Adrenal gland (tissue), 5 donors: ENCODE measurements at regions not wholly inside any gene's neighbourhood (a gene's known extent, or its start where the extent isn't known, plus 50 kb on each side); places are given as distances from the start of the nearest gene placed in this dataset.

Experiments
- POLR2A ChIP-seq, 2 donors: fragments of 450-650 bp; IDR thresholded peaks; one replicate each; pipeline ENCODE4 v1.6.1; 2017; ENCODE audit warnings: antibody characterized with exemption in 2 of 2, mild to moderate bottlenecking in 2 of 2, moderate library complexity in 1 of 2
- TF ChIP-seq, protein P1 (sequence below), 6 experiments: fragments of 450-650 bp in 4 of 6; fragments of 200-600 bp in 2 of 6; sonication (generic) in 1 of 6; IDR thresholded peaks; 1 replicate in 5 of 6; 2 replicates in 1 of 6; pipeline versions ENCODE4 v1.5.1 to v1.8.0; 2016 to 2021; ENCODE audit warnings: antibody characterized with exemption in 6 of 6, mild to moderate bottlenecking in 2 of 6, moderate library complexity in 1 of 6
- donor health status: DM: no; HTN: no; CAD: no.

DNA sequence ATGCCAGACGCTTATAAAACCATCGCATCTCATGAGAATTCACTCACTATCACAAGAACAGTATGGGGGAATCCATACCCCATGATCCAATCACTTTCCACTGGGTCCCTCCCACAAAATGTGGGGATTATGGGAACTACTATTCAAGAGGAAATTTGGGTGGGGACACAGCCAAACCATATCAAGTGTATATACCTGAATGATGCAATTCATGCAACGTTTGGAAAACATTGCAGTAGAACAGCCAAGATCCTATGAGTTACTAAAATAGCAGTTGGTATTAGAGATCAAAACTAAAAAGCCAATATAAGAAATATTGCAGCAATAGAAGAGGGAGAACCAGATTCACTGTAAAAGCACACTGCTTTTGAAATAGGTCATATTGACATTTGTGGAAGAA, 1543.9 kb upstream of the B3GALT2 start:
- TF ChIP-seq, protein P1, sequence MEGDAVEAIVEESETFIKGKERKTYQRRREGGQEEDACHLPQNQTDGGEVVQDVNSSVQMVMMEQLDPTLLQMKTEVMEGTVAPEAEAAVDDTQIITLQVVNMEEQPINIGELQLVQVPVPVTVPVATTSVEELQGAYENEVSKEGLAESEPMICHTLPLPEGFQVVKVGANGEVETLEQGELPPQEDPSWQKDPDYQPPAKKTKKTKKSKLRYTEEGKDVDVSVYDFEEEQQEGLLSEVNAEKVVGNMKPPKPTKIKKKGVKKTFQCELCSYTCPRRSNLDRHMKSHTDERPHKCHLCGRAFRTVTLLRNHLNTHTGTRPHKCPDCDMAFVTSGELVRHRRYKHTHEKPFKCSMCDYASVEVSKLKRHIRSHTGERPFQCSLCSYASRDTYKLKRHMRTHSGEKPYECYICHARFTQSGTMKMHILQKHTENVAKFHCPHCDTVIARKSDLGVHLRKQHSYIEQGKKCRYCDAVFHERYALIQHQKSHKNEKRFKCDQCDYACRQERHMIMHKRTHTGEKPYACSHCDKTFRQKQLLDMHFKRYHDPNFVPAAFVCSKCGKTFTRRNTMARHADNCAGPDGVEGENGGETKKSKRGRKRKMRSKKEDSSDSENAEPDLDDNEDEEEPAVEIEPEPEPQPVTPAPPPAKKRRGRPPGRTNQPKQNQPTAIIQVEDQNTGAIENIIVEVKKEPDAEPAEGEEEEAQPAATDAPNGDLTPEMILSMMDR (IDR thresholded peaks at IDR 0.05): no peak
- no peak for TF ChIP-seq POLR2A (IDR thresholded peaks at IDR 0.05)
